ENCODE measurements at regions not wholly inside any gene's neighbourhood (a gene's known extent, or its start where the extent isn't known, plus 50 kb on each side); places are given as distances from the start of the nearest gene placed in this dataset.

GRCh38 chr13:23984546-23984945 is 87.2 kb upstream of the C1QTNF9B start:
- TF ChIP-seq CTCF (IDR thresholded peaks at IDR 0.05; ENCODE audit: low read depth, low read length, missing input control) (no peak), JUND (IDR thresholded peaks at IDR 0.05) (no peak), EGR1 (IDR thresholded peaks at IDR 0.05; ENCODE audit: low read depth in 2 of 2) (no peak), RAD21 (IDR thresholded peaks at IDR 0.05) (no peak), GABPA (IDR thresholded peaks at IDR 0.05 in 1 of 2, conservative IDR thresholded peaks at IDR 0.05 in 1 of 2) (no peak), TAF1 (conservative IDR thresholded peaks at IDR 0.05) (no peak), SP1 (IDR thresholded peaks at IDR 0.05) (no peak), MAX (IDR thresholded peaks at IDR 0.05) (no peak)
